ENCODE measurements at regions not wholly inside any gene's neighbourhood (a gene's known extent, or its start where the extent isn't known, plus 50 kb on each side); places are given as distances from the start of the nearest gene placed in this dataset.

DNA sequence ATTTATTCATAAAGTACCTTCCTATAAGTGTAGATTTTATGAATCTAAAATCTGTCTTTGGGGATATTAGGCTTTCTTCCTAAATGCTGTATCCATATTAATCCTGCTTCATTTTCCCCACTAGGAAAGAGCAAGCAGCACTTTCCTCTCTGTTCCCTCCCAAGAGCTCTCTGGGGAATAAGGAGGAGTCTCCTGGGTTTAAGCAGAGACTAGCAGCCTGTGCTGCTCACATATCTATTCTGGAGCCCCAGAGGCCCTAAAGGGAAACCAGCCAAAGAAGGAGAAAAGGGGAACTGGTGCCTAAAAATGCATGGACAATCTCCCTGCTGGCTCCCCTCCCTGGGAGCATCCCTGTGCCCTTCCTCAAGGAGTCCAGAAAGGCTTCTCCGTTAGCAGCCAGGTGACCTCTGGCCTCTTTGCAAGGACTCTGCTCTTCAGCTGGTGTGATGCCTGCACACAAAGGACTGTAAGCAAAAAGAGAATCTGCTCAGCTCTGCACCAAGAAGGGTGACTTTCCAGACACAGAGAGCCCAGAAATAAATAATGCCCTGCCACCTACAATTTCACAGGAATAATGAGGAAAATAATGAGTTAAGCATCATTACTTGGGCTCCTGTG lies 270.6 kb downstream of the SS18 start:
- TF ChIP-seq POLR2A (IDR thresholded peaks at IDR 0.05) (no peak), CTCF (IDR thresholded peaks at IDR 0.05) (no peak)
- DNase-seq = no peak
- 69 to 71% methylated on average over 1 of the region's 1 CpG for WGBS, 2 donors
- Histone ChIP-seq H3K9me3 (no peaks in the 10 kb centered on the region), H3K27me3 (no peaks in the 10 kb centered on the region), H3K27ac (no peak overlapping the region), H3K4me3 (no peak overlapping the region), H3K36me3 (ENCODE audit: low read depth, missing control alignments) (no peaks in the 10 kb centered on the region), H3K4me1 (no peaks in the 10 kb centered on the region)
- intact Hi-C loops (cut with DNase I; ENCODE audit: low total_unique reads) = no loop called here

- 91 to 92% methylated on average over 6 of the region's 6 CpGs for WGBS, 2 donors
- Histone ChIP-seq H3K9me3 (no peaks in the 10 kb centered on the region), H3K27ac (no peak overlapping the region), H3K4me3 (no peak overlapping the region), H3K4me1 (no peaks in the 10 kb centered on the region), H3K27me3 (no peaks in the 10 kb centered on the region), H3K36me3 (ENCODE audit: low read depth, missing control alignments) (no peaks in the 10 kb centered on the region)
- intact Hi-C loops (cut with DNase I; ENCODE audit: low total_unique reads) = no loop called here
- TF ChIP-seq CTCF (IDR thresholded peaks at IDR 0.05) (no peak), POLR2A (IDR thresholded peaks at IDR 0.05) (no peak)
- no peak for DNase-seq
Measured at GRCh38 chr18:25818505-25818904, 271.9 kb downstream of the SS18 start.

- 76 to 81% methylated on average over 5 of the region's 5 CpGs for WGBS, 2 donors
- Histone ChIP-seq H3K27me3 (no peaks in the 10 kb centered on the region), H3K36me3 (ENCODE audit: low read depth, missing control alignments) (no peaks in the 10 kb centered on the region), H3K4me3 (no peak overlapping the region), H3K27ac (no peak overlapping the region), H3K4me1 (no peaks in the 10 kb centered on the region), H3K9me3 (no peaks in the 10 kb centered on the region)
- TF ChIP-seq POLR2A (IDR thresholded peaks at IDR 0.05) (no peak), CTCF (IDR thresholded peaks at IDR 0.05) (no peak)
- intact Hi-C loops (cut with DNase I; ENCODE audit: low total_unique reads) = no loop called here
- DNase-seq = no peak
Measured at GRCh38 chr18:25817546-25818237, 272.7 kb downstream of the SS18 start.

DNA sequence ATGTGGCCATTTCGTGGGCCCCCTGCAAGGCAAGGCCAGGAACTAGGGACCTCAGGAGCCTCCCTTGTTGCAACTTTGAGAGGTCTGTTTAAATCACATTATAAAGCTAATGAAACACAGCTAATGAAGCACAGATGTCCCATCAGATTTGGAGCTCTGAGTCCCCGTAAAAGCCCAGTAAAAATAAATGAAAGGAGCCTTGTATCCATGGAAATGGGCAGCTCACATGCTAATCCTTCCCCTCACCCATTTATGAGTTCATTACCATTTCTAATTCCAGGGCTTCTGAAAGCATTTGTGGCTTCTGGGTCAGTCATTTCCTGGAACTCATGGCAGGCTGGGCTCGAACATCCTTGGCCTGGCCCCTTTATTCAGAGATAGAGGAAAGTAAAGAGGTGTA lies 274.8 kb downstream of the SS18 start:
- Histone ChIP-seq H3K4me3 (no peak overlapping the region), H3K27ac (no peak overlapping the region), H3K27me3 (no peaks in the 10 kb centered on the region), H3K36me3 (ENCODE audit: low read depth, missing control alignments) (no peaks in the 10 kb centered on the region), H3K9me3 (no peaks in the 10 kb centered on the region), H3K4me1 (no peaks in the 10 kb centered on the region)
- WGBS, 2 donors = 85 to 89% methylated on average over 3 of the region's 3 CpGs
- intact Hi-C loops (cut with DNase I; ENCODE audit: low total_unique reads) = no loop called here
- no peak for DNase-seq
- TF ChIP-seq POLR2A (IDR thresholded peaks at IDR 0.05) = no peak
- TF ChIP-seq CTCF (IDR thresholded peaks at IDR 0.05) = no peak
